Fibroblast of lung (primary cell): ENCODE measurements at regions not wholly inside any gene's neighbourhood (a gene's known extent, or its start where the extent isn't known, plus 50 kb on each side); places are given as distances from the start of the nearest gene placed in this dataset.

Source experiments
- DNase-seq, 2 donors: peaks; one replicate each; pipeline versions ENCODE4 v3.0.0 to v3.0.0-alpha.2; 2010; ENCODE audit warnings: low read depth in 2 of 2
- H2AFZ ChIP-seq: 2 replicates; pipeline ENCODE4 v1.5.1; 2012; ENCODE audit warnings: low read length, control low read depth, inconsistent platforms
- H3K27ac ChIP-seq: 2 replicates; pipeline ENCODE4 v1.5.1; 2011; ENCODE audit warnings: low read length, control low read depth; ENCODE audit not compliant: insufficient read depth
- H3K27me3 ChIP-seq: 2 replicates; pipeline ENCODE4 v1.5.1; 2011; ENCODE audit warnings: mild to moderate bottlenecking, low read length; ENCODE audit not compliant: control insufficient read depth, insufficient read depth
- H3K36me3 ChIP-seq: 2 replicates; pipeline ENCODE4 v1.5.1; 2011; ENCODE audit warnings: low read length; ENCODE audit not compliant: control insufficient read depth, insufficient read depth
- H3K4me1 ChIP-seq: 2 replicates; pipeline ENCODE4 v1.5.1; 2011; ENCODE audit warnings: low read length; ENCODE audit not compliant: control insufficient read depth, insufficient read depth; ENCODE audit errors: extremely low read depth
- H3K4me2 ChIP-seq: 2 replicates; pipeline ENCODE4 v1.5.1; 2011; ENCODE audit warnings: low read length, control low read depth; ENCODE audit not compliant: insufficient read depth; ENCODE audit errors: extremely low read depth
- H3K4me3 ChIP-seq, 4 experiments: fragments of 200-600 bp in 1 of 4; sonication (generic) in 1 of 4; replicated peaks in 1 of 4; 2 replicates each; pipeline ENCODE4 v1.5.1; 2011 to 2016; ENCODE audit warnings: low read length in 4 of 4, low read depth in 3 of 4, mild to moderate bottlenecking in 3 of 4, control low read depth in 2 of 4, inconsistent platforms in 1 of 4, mixed read lengths in 1 of 4; ENCODE audit not compliant: insufficient read depth in 1 of 4; ENCODE audit errors: control extremely low read depth in 1 of 4
- H3K79me2 ChIP-seq: 2 replicates; pipeline ENCODE4 v1.5.1; 2012; ENCODE audit warnings: mild to moderate bottlenecking, low read length, inconsistent platforms; ENCODE audit not compliant: control insufficient read depth, insufficient read depth
- H3K9ac ChIP-seq: 2 replicates; pipeline ENCODE4 v1.5.1; 2011; ENCODE audit warnings: mild to moderate bottlenecking, low read length, control low read depth; ENCODE audit not compliant: insufficient read depth
- H3K9me3 ChIP-seq: 2 replicates; pipeline ENCODE4 v1.5.1; 2012; ENCODE audit warnings: low read depth, low read length; ENCODE audit not compliant: control insufficient read depth, insufficient read depth
- H4K20me1 ChIP-seq: 2 replicates; pipeline ENCODE4 v1.5.1; 2011; ENCODE audit warnings: low read length; ENCODE audit not compliant: control insufficient read depth, insufficient read depth; ENCODE audit errors: extremely low read depth
- EZH2 ChIP-seq: IDR thresholded peaks from 2 replicates; pipeline ENCODE4 v1.5.1; 2012; ENCODE audit warnings: low read length, control low read depth, mild to moderate bottlenecking; ENCODE audit errors: missing control alignments
- TF ChIP-seq, protein P1 (sequence below), 2 donors: IDR thresholded peaks in 1 of 2; conservative IDR thresholded peaks in 1 of 2; 1 replicate in 1 of 2; 2 replicates in 1 of 2; pipeline ENCODE4 v1.5.1; 2011 to 2012; ENCODE audit warnings: low read length in 2 of 2, control low read depth in 1 of 2, inconsistent platforms in 1 of 2, low read depth in 1 of 2, mild to moderate bottlenecking in 1 of 2

DNA sequence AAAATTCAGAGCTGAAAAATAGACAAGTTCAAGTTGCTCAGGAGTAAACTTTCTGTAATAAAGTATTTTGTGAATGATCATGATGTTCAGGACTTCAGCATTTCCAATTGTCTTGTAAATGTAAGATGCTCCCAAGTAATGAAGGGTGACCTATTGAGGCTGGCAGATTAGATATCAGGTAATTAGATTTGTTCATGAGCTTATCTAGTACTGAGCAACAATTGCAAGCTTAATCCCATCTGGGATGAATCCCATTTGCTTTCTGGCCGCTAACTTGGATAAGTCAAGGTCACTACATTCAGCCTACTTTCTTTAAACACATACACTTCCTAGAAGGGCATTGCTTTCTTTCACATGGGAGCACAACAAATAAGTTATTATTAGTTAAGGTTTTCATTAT, 82.4 kb upstream of the ITGB1 start:
- Histone ChIP-seq H2AFZ (no peak overlapping the region), H3K4me1 (no peaks in the 10 kb centered on the region), H3K79me2 (no peaks in the 10 kb centered on the region), H4K20me1 (no peaks in the 10 kb centered on the region), H3K4me3 (no peak overlapping the region), H3K36me3 (no peaks in the 10 kb centered on the region), H3K9ac (no peak overlapping the region), H3K27me3 (no peaks in the 10 kb centered on the region), H3K4me2 (no peak overlapping the region), H3K9me3 (no peaks in the 10 kb centered on the region), H3K27ac (no peak overlapping the region)
- DNase-seq, result no peak
- TF ChIP-seq, protein P1, sequence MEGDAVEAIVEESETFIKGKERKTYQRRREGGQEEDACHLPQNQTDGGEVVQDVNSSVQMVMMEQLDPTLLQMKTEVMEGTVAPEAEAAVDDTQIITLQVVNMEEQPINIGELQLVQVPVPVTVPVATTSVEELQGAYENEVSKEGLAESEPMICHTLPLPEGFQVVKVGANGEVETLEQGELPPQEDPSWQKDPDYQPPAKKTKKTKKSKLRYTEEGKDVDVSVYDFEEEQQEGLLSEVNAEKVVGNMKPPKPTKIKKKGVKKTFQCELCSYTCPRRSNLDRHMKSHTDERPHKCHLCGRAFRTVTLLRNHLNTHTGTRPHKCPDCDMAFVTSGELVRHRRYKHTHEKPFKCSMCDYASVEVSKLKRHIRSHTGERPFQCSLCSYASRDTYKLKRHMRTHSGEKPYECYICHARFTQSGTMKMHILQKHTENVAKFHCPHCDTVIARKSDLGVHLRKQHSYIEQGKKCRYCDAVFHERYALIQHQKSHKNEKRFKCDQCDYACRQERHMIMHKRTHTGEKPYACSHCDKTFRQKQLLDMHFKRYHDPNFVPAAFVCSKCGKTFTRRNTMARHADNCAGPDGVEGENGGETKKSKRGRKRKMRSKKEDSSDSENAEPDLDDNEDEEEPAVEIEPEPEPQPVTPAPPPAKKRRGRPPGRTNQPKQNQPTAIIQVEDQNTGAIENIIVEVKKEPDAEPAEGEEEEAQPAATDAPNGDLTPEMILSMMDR (conservative IDR thresholded peaks at IDR 0.05 in 1 of 2, IDR thresholded peaks at IDR 0.05 in 1 of 2; ENCODE audit: low read depth in 1 of 2, low read length in 2 of 2), result no peak
- no peak for TF ChIP-seq EZH2

DNA sequence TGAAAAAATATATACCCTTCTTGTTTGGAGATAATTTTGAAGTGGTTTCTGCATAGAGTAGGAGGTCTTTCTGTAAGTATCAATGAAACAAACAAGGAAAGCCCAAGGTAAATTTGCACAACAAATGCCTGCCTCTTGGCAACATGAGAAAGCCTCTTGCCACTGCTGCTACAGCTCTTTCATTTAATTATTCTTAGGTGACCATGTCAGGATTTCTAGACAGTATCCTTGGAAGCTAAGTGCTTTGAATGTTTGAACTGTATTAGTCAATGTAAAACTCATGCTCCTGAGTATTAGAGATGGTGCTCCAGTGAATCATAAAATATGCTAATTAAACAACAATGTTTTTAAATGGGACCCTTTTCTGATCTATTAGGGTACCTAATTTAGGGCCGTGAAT, 81.2 kb upstream of the ITGB1 start:
- Histone ChIP-seq H3K4me3 (no peak overlapping the region), H3K79me2 (no peaks in the 10 kb centered on the region), H3K27me3 (no peaks in the 10 kb centered on the region), H2AFZ (no peak overlapping the region), H3K4me2 (no peak overlapping the region), H3K27ac (no peak overlapping the region), H3K36me3 (no peaks in the 10 kb centered on the region), H3K9me3 (no peaks in the 10 kb centered on the region), H3K9ac (no peak overlapping the region), H3K4me1 (no peaks in the 10 kb centered on the region), H4K20me1 (no peaks in the 10 kb centered on the region)
- peak in 1 of 2 donors; percentile 9 for DNase-seq
- TF ChIP-seq EZH2, result no peak
- TF ChIP-seq, protein P1 (conservative IDR thresholded peaks at IDR 0.05 in 1 of 2, IDR thresholded peaks at IDR 0.05 in 1 of 2; ENCODE audit: low read depth in 1 of 2, low read length in 2 of 2), result no peak

DNA sequence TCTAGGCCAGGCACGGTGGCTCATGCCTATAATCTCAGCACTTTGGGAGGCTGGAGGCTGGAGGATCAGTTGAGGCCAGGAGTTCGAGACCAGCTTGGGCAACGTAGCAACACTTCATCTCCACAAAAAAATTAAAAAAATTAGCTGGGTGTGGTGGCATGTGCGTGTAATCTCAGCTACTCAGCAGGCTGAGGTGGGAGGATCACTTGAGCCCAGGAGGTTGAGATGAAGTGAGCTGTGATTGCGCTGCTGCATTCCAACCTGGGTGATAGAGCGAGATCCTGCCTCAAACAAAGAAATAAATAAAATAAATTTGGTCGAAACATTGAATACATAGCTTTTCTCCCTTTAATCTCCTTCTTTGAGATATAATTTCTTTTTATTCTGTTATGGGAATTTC, 80.6 kb upstream of the ITGB1 start:
- H3K79me2 ChIP-seq, result no peaks in the 10 kb centered on the region
- TF ChIP-seq EZH2, result no peak
- TF ChIP-seq, protein P1 (conservative IDR thresholded peaks at IDR 0.05 in 1 of 2, IDR thresholded peaks at IDR 0.05 in 1 of 2; ENCODE audit: low read depth in 1 of 2, low read length in 2 of 2), result no peak
- no peaks in the 10 kb centered on the region for H3K36me3 ChIP-seq
- no peak overlapping the region for H3K27ac ChIP-seq
- H3K9me3 ChIP-seq, result no peaks in the 10 kb centered on the region
- H3K9ac ChIP-seq, result no peak overlapping the region
- no peaks in the 10 kb centered on the region for H3K27me3 ChIP-seq
- no peak overlapping the region for H2AFZ ChIP-seq
- DNase-seq, result no peak
- no peaks in the 10 kb centered on the region for H4K20me1 ChIP-seq
- no peak overlapping the region for H3K4me2 ChIP-seq
- H3K4me3 ChIP-seq, result no peak overlapping the region
- H3K4me1 ChIP-seq, result no peaks in the 10 kb centered on the region
